ENCODE measurements at regions not wholly inside any gene's neighbourhood (a gene's known extent, or its start where the extent isn't known, plus 50 kb on each side); places are given as distances from the start of the nearest gene placed in this dataset.

DNA sequence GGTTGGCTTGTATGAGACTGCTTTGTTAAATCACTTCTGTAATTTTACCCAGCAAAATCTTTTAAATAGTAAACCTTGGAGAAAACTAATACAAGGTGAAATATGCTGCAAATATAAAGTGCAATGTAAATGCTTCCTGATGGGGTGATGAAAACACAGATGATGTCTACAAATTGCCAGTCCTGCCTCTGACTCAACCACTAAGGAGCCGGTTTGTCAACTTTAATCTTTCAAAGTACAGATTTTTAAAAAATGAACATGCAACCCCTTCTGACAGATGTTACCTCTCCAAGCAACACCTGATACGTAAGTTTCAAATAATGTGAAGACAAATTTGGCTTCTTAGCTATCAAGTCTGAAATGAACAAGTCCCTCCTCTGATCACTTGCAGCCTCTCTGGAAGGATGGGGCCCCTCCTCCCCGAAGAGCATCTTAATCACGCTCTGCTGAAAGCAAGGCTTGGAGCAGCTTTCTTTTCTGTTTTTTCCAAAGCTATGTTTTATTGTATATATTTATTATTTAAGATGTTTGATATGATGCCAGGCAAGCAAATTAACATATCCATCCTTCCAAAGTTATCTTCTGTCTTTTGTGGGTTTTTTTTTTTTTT lies 196.0 kb downstream of the MYLK4 start:
- TF ChIP-seq CTCF (IDR thresholded peaks at IDR 0.05; ENCODE audit: low read length) = no peak
- no peak for TF ChIP-seq EZH2 (IDR thresholded peaks at IDR 0.05; ENCODE audit: borderline replicate concordance, low read length)

Data from OCI-LY1 (cell line).